GM19452 (cell line): ENCODE measurements at regions not wholly inside any gene's neighbourhood (a gene's known extent, or its start where the extent isn't known, plus 50 kb on each side); places are given as distances from the start of the nearest gene placed in this dataset.
"Not testable (repeated sequence)": the region's sequence is repeated elsewhere in the genome, so short reads cannot be mapped to it uniquely, and the experiment has no call there.

Experiments
- ATAC-seq: cut with Tn5 transposase; IDR thresholded peaks from one replicate; pipeline ENCODE4 v1.9.1; 2021; ENCODE audit not compliant: unreplicated experiment

DNA sequence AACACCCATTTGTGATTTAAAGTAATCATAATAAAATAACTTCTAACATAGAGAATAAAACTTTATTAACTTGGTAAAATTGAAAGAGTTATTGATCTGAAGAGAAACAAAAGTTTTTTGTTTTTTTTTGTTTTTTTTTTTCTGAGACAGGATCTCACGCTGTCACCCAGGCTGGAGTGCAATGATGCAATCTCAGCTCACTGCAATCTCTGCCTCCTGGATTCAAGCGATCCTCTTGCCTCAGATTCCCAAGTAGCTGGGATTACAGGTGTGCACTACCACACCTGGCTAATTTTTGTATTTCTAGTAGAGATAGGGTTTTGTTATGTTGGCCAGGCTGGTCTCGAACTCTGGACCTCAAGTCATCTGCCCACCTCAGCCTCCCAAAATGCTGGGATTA, 116.5 kb upstream of the SPATA31D4 start:
- ATAC-seq, result not testable (repeated sequence)

DNA sequence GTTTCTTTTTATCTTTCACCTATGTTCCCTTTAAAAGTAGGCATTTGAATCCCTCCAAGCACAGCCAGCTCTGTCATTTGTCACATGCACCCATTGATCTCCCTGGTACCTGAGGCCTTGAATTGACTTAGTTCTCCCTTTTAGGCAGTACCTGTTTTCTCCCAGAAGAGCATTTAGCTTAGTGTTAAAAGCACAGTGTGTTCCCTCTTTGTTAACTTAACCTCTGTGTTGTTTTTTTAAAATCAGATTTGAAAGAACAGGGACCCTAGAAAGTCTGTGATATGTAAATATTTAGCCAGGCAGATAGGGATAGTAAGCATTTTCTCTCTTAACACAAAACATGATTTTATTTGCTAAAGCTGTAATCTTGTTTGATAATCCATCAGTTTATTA, 113.8 kb upstream of the SPATA31D4 start:
- no peak for ATAC-seq

- peak; percentile 90 for ATAC-seq
These were observed 113.3 kb upstream of the SPATA31D4 start for GRCh38 chr9:81814794-81815464.

DNA sequence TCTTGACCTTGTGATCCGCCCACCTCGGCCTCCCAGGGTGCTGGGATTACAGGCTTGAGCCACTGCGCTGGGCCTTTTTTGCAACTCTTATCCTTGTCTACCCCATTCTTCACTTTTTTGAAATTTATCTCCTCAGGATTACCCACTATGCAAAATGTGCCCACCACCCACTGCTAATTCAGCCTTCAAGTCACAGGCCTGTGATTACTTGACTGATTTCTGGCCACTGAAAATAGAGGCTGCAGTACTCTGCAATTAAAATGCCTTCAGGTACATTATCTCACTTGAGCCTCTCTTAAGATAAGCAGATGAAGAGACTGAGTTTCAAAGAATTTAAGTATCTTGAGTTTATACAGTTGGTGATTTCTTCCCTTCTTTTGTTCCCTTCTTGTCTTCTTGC, 112.4 kb upstream of the SPATA31D4 start:
- ATAC-seq, result no peak

GRCh38 chr9:81819155-81819554, 109.1 kb upstream of the SPATA31D4 start:
- no peak for ATAC-seq

DNA sequence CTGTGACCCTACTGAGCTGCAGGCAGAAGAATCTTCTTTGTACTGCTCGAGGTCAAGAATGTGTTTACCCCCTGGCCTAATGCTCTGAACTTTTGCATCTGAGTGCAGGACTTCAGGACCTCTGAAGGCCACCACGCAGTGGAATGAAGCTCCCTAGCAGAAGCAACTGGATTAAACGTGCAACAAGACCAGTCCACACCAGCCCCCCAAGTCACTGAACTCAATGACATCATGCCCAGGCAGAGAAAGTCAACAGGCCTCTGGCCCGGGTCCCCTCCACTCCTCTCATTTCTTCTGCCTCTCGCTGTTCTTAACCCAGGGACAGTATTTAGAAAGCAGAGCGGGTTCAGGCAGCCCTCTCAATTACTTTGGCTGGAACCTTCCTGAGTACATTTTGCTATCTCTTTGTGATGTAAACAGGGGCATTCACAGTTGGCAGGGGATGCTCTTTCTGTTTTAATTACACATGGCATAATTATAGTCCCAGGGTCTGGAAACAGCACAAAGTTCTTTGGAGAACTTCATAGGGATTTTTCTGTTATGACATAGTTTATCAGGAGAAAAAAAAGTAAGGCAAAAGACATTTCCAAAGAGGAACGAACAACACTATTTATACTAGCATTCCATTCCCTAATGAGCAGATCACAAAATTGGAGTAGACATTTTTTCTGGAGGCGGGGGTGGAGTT, 108.2 kb upstream of the SPATA31D4 start:
- no peak for ATAC-seq

DNA sequence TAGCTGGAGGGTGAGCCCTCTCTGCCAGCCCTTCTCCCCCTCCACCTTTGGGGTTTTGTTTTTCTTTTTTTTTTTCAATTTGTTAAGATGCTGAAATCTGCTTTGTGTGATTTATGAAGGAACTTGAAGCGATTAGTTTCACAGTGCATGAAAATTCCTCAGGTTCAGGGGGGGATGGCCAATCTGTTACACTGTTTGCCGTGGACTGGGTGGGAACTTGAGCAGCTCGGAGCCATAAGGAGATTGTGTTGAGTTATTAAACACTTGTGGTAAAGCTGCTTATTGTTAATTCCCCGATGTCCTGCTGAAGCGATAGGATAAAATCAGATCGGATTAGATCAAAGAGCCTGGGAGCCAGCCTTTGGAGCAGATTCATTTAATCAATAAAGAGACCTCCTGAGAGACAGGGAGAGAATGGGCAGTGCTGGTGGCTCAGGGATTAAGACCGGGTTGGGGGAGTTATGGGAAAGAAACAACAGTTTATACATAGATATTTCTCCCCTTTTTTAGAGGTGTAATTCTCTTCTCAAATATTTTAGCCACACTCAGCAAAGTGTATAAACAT, 105.8 kb upstream of the SPATA31D4 start:
- no peak for ATAC-seq

DNA sequence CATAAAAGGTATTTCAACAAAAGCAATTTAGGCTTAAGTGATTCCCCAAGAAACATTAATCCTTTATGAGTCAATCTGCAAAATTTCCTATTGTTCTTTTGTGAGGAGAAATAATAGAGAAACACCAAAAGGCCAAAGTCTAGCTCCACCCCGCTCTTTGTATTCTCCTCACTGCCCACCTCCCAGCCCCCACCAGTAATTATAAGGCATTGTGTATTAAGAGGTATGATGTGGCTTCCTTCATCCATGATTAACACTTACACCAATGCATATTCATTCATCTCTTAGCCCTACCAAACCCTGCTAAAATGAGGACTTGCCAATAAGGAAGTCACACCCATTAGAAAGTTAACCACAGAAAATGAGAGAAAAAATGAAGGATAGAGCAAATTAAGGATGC, 105.3 kb upstream of the SPATA31D4 start:
- ATAC-seq, result no peak

- no peak for ATAC-seq
These were observed 104.3 kb upstream of the SPATA31D4 start for GRCh38 chr9:81823672-81824554.

DNA sequence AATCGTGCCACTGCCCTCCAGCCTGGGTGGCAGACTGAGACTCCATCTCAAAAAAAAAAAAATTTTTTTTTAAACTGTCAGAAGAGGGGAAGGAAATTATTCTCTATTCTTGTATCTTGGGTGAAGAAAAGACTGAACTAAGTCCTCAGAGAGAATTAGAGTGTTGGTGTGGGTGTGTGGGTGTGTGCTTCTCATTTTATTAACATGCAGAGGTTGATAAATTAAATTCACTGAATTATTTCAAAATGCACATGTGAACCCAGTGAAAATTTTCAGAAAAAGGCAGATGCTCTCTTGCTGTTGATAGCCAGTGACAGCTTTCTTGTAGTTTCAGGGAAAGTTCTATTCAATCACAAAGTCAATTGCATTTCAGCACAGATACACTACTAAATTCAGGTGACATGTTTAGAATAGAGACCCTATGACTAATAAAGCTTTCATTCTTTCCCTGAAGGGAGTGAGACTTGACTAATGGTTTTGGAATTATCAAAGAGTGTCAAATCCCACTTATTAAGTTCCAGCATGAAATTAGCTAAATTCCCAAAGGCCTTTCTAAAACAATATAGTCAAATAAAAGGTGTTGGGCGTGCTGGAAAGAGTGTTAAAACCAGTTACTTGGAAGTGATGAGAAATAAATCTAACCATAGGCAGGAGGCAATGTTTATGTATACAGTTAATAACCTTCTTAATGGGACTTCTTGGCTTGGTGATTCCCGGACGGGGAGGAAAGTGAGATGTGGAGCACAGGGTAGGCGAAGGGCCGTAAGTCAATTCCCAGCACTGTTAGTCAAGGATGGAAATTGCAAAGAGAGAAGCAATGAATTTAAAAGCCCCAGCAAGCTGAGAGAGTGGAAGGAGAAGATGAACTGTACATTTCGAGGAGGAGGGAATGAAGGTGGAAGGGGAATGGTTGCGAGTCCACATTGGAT, 103.2 kb upstream of the SPATA31D4 start:
- no peak for ATAC-seq

DNA sequence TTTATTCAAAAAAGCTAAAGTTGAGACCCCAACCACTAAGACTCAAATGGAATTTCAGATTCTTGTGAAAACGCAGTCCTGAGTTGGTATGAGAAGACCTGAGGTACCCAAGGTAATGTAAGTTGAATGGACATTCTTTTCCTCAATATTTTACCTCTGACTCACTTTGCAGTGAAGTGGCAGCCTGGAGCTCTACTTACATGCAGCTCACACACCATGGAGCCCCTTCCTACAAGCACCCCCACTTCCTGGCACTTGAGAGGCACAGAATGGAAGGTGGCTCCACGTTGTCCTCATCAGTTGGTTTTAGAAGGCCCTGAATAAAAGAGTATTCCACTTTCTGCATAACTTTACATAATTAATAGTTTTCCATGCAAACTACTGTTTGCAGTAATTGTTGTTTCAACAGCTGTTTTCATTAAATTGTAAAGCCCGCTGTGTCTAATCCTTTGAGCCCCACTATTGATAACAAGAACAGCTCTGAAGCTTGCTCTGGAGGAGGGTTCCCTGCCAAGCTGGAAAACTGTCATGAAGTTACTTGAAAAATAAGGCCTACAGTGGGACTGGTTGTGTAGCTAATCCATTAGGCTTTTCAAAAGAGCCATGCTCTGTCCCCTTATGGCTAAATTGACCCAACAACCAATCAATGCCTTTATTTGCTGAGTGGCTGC, 102.2 kb upstream of the SPATA31D4 start:
- no peak for ATAC-seq

DNA sequence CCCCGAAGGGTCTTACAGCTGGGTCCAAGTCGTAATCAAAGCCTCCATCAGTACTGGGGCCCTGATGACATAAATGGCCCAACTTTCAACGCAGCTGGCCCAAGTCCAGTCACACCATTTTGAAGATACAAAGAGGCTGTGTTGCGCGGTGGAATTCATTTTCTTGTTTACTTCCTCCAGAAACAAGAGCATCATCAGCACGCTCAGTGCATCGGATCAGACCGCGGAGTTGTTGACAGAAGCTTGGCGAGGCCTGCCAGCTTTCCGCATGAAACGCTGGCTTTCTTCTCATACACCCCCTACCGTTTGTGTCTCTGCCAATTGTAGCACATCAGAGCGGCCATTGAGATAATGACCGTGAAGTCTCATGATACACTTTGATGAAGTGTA, 101.7 kb upstream of the SPATA31D4 start:
- no peak for ATAC-seq

DNA sequence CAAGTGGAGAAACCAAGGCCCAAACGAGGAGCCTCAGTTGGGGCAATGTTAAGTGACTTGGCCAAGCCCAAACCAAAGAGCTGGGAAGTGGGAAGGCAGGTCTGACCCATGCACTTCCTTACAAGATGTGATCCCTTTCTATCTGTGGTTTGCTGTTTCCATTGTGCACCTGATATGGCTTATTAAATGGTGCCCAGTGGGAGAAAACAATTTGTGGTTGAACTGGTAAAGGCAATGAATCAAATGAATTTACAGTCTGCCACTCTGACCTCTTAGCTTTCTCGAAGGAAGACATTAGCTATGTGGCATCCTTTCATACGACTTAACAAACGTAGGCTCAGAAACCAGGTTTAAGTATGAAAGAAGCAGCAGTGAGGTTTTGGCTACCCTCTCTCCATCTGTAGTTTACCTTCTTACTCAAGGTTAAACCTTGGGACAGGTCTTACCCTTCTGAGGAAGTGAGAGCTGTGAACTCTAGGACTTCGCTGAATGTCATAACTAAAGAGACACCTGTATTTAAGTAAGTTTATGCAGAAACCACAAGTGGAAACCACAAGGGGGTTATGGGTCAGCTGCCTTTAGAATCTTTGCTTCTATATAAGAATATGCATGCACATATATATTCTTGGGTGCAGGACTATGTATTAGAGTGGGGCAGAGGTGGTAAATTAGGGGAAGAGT, 100.5 kb upstream of the SPATA31D4 start:
- peak; percentile 91 for ATAC-seq

DNA sequence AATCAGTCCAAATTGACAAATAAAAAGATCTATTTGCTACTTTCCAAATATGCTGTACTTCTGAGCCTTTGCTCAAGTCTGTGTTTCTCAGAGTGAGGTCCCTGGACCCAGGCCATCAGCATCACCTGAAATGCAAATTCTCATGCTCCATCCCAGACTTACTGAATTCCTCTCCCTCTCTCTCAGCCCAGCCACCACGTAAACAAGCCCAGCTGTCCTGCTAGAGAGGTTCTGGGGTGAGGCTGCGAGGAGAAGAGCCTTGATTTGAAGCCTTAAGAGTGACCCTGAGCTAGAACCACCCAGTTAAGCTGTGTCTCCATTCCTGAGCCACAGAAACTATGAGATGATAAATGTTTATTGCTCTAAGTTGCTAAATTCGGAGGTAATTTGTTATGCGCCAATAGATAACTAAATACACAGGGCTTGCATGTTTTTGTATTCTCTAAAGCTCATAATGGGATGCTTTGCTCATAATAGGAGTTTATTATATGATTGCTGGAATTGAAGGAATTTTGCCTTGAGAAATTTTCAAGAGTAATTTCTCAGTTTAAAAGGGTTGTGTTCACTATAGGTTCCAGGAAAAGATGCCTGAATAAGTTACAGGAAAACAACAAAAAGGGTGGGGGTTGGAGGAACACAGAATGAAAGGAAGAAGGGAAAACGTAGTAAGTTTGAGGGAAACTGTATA, 98.9 kb upstream of the SPATA31D4 start:
- ATAC-seq, result no peak

- not testable (repeated sequence) for ATAC-seq
These were observed 97.8 kb upstream of the SPATA31D4 start for GRCh38 chr9:81830431-81830830.

GRCh38 chr9:81832571-81833285, 95.5 kb upstream of the SPATA31D4 start:
- ATAC-seq, result no peak

DNA sequence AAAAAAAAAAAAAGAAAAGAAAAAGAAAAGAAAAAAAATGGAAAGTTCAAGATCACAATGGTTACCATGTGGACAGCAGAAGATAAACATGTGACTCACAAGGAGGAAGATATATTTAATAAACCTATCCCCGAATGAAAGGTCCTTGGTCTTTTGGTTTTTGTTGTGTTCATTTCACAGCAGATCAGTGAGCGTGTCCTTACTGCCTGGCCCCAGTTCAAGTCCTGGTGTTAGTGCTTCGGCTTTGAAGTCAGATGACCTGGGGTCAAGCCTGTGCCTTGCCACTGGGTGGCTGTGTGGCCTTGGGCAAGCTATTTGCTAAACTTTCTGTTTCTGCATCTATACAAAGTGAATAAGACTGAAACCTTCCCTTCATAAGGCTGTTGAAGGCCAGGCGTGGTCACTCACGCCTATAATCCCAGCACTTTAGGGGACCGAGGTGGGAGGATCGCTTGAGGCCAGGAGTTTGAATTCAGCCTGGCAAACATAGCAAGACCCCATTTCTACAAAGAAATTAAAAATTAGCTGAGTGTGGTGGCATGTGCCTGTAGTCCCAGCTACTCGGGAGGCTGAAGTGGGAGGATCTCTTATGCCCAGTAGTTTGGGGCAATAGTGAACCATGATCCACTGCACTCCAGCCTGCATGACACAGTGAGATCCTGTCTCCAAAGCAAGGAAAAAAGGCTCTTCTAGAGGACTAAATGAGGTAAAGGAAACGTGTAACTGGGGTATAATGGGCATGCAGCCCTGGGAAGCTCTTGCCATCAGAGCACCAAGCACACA, 94.5 kb upstream of the SPATA31D4 start:
- no peak for ATAC-seq
